GM19351 (cell line): ENCODE measurements at regions not wholly inside any gene's neighbourhood (a gene's known extent, or its start where the extent isn't known, plus 50 kb on each side); places are given as distances from the start of the nearest gene placed in this dataset.
"Not testable (repeated sequence)": the region's sequence is repeated elsewhere in the genome, so short reads cannot be mapped to it uniquely, and the experiment has no call there.

Experiments used
- ATAC-seq: cut with Tn5 transposase; IDR thresholded peaks from one replicate; pipeline ENCODE4 v1.9.1; 2021; ENCODE audit warnings: mild to moderate bottlenecking, moderate library complexity; ENCODE audit not compliant: unreplicated experiment

GRCh38 chr5:107012371-107012770, 658.4 kb downstream of the EFNA5 start:
- no peak for ATAC-seq

- ATAC-seq = no peak
Measured at GRCh38 chr5:107011605-107012004, 659.1 kb downstream of the EFNA5 start.

- ATAC-seq = no peak
Measured at GRCh38 chr5:107010060-107010459, 660.7 kb downstream of the EFNA5 start.

- ATAC-seq = no peak
Measured at GRCh38 chr5:107005653-107006052, 665.1 kb downstream of the EFNA5 start.

GRCh38 chr5:107005161-107005560, 665.6 kb downstream of the EFNA5 start:
- no peak for ATAC-seq

- ATAC-seq = no peak
Measured at GRCh38 chr5:107002115-107002514, 668.6 kb downstream of the EFNA5 start.

- ATAC-seq = not testable (repeated sequence)
Measured at GRCh38 chr5:106999506-106999905, 671.2 kb downstream of the EFNA5 start.

- ATAC-seq = no peak
Measured at GRCh38 chr5:106986006-106986405, 684.7 kb downstream of the EFNA5 start.

- no peak for ATAC-seq
Measured at GRCh38 chr5:106985174-106985573, 685.6 kb downstream of the EFNA5 start.

GRCh38 chr5:106979178-106979577, 691.6 kb downstream of the EFNA5 start:
- not testable (repeated sequence) for ATAC-seq

- ATAC-seq = not testable (repeated sequence)
Measured at GRCh38 chr5:106978582-106979165, 692.1 kb downstream of the EFNA5 start.

GRCh38 chr5:106976363-106976762, 694.4 kb downstream of the EFNA5 start:
- ATAC-seq = no peak

- no peak for ATAC-seq
Measured at GRCh38 chr5:106974272-106974671, 696.5 kb downstream of the EFNA5 start.

GRCh38 chr5:106966686-106967315, 703.9 kb downstream of the EFNA5 start:
- ATAC-seq = no peak

GRCh38 chr5:106964132-106964531, 706.6 kb downstream of the EFNA5 start:
- no peak for ATAC-seq

GRCh38 chr5:106963630-106964029, 707.1 kb downstream of the EFNA5 start:
- ATAC-seq = no peak

- ATAC-seq = no peak
Measured at GRCh38 chr5:106962464-106963230, 708.1 kb downstream of the EFNA5 start.

- no peak for ATAC-seq
Measured at GRCh38 chr5:106959387-106959786, 711.4 kb downstream of the EFNA5 start.

GRCh38 chr5:106957336-106957735, 713.4 kb downstream of the EFNA5 start:
- ATAC-seq = no peak

- ATAC-seq = no peak
Measured at GRCh38 chr5:106956886-106957285, 713.9 kb downstream of the EFNA5 start.

- ATAC-seq = no peak
Measured at GRCh38 chr5:106956187-106956586, 714.5 kb downstream of the EFNA5 start.

GRCh38 chr5:106940986-106941385, 729.8 kb downstream of the EFNA5 start:
- ATAC-seq = no peak
